Lung (tissue), 11 donors: ENCODE measurements at regions not wholly inside any gene's neighbourhood (a gene's known extent, or its start where the extent isn't known, plus 50 kb on each side); places are given as distances from the start of the nearest gene placed in this dataset.

Source experiments
- ATAC-seq: fragments of 200-7000 bp; cut with Tn5 transposase; one replicate; pipeline ENCODE4 v1.9.1; 2020; ENCODE audit warnings: moderate number of reproducible peaks; ENCODE audit not compliant: insufficient read depth, low FRiP score
- DNase-seq, 3 donors: peaks; one replicate each; pipeline ENCODE4 v3.0.0-alpha.2; 2013 to 2017
- H3K27ac ChIP-seq, 2 donors: one replicate each; pipeline ENCODE4 v1.5.1; 2013; ENCODE audit warnings: mild to moderate bottlenecking in 2 of 2, moderate library complexity in 2 of 2, control low read depth in 1 of 2, inconsistent platforms in 1 of 2, low read depth in 1 of 2, low read length in 1 of 2
- H3K27me3 ChIP-seq, 3 donors: one replicate each; pipeline ENCODE4 v1.5.1; 2013; ENCODE audit warnings: low read length in 2 of 3; ENCODE audit not compliant: control insufficient read depth in 3 of 3, insufficient read depth in 3 of 3
- H3K36me3 ChIP-seq, 4 donors: one replicate each; pipeline ENCODE4 v1.5.1; 2013; ENCODE audit warnings: low read length in 4 of 4, mild to moderate bottlenecking in 1 of 4, moderate library complexity in 1 of 4; ENCODE audit not compliant: control insufficient read depth in 4 of 4, insufficient read depth in 4 of 4
- H3K4me1 ChIP-seq, 5 donors: one replicate each; pipeline ENCODE4 v1.5.1; 2013; ENCODE audit warnings: low read length in 5 of 5, mild to moderate bottlenecking in 2 of 5, moderate library complexity in 1 of 5; ENCODE audit not compliant: control insufficient read depth in 5 of 5, insufficient read depth in 5 of 5
- H3K4me3 ChIP-seq: one replicate; pipeline ENCODE4 v1.5.1; 2013; ENCODE audit warnings: mild to moderate bottlenecking, control low read depth, moderate library complexity
- H3K9ac ChIP-seq, 2 donors: one replicate each; pipeline ENCODE4 v1.5.1; 2013; ENCODE audit warnings: low read length in 2 of 2, control low read depth in 1 of 2; ENCODE audit not compliant: insufficient read depth in 1 of 2
- H3K9me3 ChIP-seq, 4 donors: one replicate each; pipeline ENCODE4 v1.5.1; 2013; ENCODE audit warnings: low read length in 3 of 4, mild to moderate bottlenecking in 1 of 4, moderate library complexity in 1 of 4; ENCODE audit not compliant: control insufficient read depth in 4 of 4, insufficient read depth in 3 of 4
- WGBS, 2 donors: extraction: QIAGEN DNeasy Blood & Tissue Kit; methylation state at CpG; one replicate each; pipeline ENCODE4 v1.1.7; 2013; 5-methylcytosine and 5-hydroxymethylcytosine counted together
- TF ChIP-seq, protein P1 (sequence below): IDR thresholded peaks from 2 replicates; pipeline ENCODE4 v1.5.1; 2012; ENCODE audit warnings: mild to moderate bottlenecking; ENCODE audit errors: control extremely low read depth, extremely low read depth
- donor health status: control.
- donor health status: control.
- donor health status: Bipolar disorder and iron deficiency.
- donor health status: healthy.
- donor health status: DM: yes; HTN: yes; CAD: no.

DNA sequence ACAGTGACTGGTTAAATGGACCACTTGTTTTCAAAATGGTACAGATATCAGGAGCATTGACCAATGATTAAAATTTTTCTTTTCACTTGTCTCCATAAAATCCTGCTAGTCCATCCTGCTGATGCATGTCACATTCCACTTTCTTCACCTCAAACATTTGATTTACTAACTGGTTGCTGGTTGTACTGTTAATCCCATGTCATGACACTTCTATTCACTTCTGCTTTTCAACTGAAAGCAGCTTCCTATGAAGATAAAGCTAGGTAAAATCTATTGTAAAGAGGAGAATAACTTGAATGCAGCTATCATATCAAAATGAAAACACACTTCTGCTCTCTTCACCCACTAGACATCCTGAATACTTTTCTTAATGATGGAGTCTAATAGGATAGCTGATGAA lies 149.6 kb upstream of the OTX2 start:
- Histone ChIP-seq H3K4me1 (no peaks in the 10 kb centered on the region), H3K9me3 (no peaks in the 10 kb centered on the region), H3K27ac (no peak overlapping the region), H3K4me3 (no peak overlapping the region), H3K9ac (no peak overlapping the region), H3K27me3 (no peaks in the 10 kb centered on the region), H3K36me3 (no peaks in the 10 kb centered on the region)
- TF ChIP-seq, protein P1, sequence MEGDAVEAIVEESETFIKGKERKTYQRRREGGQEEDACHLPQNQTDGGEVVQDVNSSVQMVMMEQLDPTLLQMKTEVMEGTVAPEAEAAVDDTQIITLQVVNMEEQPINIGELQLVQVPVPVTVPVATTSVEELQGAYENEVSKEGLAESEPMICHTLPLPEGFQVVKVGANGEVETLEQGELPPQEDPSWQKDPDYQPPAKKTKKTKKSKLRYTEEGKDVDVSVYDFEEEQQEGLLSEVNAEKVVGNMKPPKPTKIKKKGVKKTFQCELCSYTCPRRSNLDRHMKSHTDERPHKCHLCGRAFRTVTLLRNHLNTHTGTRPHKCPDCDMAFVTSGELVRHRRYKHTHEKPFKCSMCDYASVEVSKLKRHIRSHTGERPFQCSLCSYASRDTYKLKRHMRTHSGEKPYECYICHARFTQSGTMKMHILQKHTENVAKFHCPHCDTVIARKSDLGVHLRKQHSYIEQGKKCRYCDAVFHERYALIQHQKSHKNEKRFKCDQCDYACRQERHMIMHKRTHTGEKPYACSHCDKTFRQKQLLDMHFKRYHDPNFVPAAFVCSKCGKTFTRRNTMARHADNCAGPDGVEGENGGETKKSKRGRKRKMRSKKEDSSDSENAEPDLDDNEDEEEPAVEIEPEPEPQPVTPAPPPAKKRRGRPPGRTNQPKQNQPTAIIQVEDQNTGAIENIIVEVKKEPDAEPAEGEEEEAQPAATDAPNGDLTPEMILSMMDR: no peak
- ATAC-seq: no peak
- DNase-seq: no peak

DNA sequence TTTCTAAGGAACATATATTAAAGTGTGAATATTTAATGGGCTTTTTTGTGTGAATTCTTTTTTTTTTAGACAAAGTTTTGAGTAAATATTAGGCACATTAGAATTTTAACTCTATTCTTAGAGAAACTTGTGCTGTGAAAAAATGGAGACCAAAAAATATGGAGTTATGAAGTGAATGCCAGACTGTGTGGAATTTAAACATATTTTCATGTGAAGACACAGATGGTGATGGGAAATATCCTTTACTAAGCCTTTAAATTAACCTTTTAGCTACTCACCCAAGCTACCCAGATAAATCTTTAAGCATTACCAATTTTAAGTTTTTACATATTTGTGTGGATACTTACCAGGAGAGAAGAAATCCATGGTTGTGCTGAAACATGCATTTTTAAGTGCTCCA lies 148.8 kb upstream of the OTX2 start:
- no peak overlapping the region for H3K9ac ChIP-seq
- H3K36me3 ChIP-seq: no peaks in the 10 kb centered on the region
- DNase-seq (no peak), ATAC-seq (no peak)
- H3K9me3 ChIP-seq: no peaks in the 10 kb centered on the region
- no peak overlapping the region for H3K4me3 ChIP-seq
- H3K4me1 ChIP-seq: no peaks in the 10 kb centered on the region
- no peak overlapping the region for H3K27ac ChIP-seq
- TF ChIP-seq, protein P1: no peak
- no peaks in the 10 kb centered on the region for H3K27me3 ChIP-seq

DNA sequence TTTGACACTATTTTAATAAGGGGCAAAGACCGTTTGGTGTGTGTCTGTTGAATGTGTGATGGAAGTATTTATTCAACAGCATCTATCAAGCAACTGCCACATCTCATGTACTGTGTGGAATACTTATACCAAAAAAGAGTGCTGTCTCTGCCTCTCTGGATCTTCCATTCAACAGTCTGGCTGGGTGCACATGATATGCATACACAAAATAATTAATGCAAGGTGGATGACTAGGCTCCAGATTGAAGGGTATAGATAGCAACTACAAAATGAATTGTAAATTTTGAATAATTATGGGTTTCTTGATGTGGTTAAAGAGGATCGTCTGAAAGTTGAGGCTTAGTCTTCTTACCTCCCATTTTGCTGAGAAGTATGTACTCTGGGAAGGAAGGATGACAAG lies 145.9 kb upstream of the OTX2 start:
- TF ChIP-seq, protein P1: no peak
- Histone ChIP-seq H3K4me1 (no peaks in the 10 kb centered on the region), H3K9ac (no peak overlapping the region), H3K4me3 (no peak overlapping the region), H3K9me3 (no peaks in the 10 kb centered on the region), H3K27ac (no peak overlapping the region), H3K27me3 (no peaks in the 10 kb centered on the region), H3K36me3 (no peaks in the 10 kb centered on the region)
- no peak for ATAC-seq
- WGBS, 2 donors: 63 to 66% methylated on average over 2 of the region's 2 CpGs
- no peak for DNase-seq

DNA sequence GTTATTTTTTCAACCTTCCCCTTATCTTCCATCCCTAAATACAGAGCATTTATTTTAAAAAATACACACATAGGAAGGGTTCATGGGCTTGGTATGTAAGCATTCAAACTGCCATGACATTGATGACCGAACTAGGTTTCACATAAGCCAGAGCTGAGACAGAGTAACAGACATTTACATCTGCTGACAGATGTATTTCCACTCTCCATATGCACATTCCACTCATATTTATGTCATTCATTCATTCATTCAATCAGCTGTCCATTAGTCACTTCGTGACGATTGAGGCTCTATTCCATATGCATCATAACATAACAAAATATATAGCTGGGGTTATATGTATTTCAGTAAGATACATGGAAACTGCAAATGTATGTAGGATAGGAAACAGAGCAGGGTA lies 145.5 kb upstream of the OTX2 start:
- H3K9ac ChIP-seq: no peak overlapping the region
- WGBS, 2 donors: 85 to 91% methylated on average over 3 of the region's 3 CpGs

More for the DNA sequence above, 145.5 kb upstream of the OTX2 start:
- no peaks in the 10 kb centered on the region for H3K9me3 ChIP-seq
- H3K4me1 ChIP-seq: no peaks in the 10 kb centered on the region
- H3K36me3 ChIP-seq: no peaks in the 10 kb centered on the region
- H3K27ac ChIP-seq: no peak overlapping the region
- no peak for DNase-seq
- H3K27me3 ChIP-seq: no peaks in the 10 kb centered on the region
- ATAC-seq: no peak
- H3K4me3 ChIP-seq: no peak overlapping the region
- TF ChIP-seq, protein P1: no peak
